NT2/D1 (cell line): ENCODE measurements at regions not wholly inside any gene's neighbourhood (a gene's known extent, or its start where the extent isn't known, plus 50 kb on each side); places are given as distances from the start of the nearest gene placed in this dataset.

Experiments used
- YY1 ChIP-seq: IDR thresholded peaks from 2 replicates; pipeline ENCODE4 v1.6.1; 2011; ENCODE audit not compliant: insufficient read length, insufficient read depth
- ZNF274 ChIP-seq: IDR thresholded peaks from 2 replicates; pipeline ENCODE4 v1.6.1; 2011; ENCODE audit warnings: mild to moderate bottlenecking, low read depth, low read length

DNA sequence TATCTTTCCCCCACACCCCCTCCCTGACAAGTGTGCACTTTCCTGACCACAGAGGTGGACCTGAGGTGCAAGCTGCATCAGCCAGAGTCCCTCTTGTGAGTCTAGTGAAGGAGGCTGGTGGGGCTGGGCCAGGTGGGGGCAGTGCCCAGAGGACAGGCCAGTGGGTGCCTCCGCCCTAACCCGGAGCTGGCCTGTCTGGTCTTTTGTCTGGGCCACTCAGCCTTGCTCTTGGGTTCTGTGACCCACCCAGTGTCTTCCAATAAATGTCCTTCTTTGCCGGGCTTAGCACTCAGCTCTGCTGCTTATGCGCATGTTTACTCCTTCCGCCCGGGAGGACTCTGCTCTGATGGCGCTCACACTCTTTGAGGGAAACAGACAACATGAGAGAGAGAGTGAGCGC lies 526.2 kb downstream of the TBC1D22A start:
- TF ChIP-seq YY1 (no peak), ZNF274 (no peak)
